ENCODE measurements at regions not wholly inside any gene's neighbourhood (a gene's known extent, or its start where the extent isn't known, plus 50 kb on each side); places are given as distances from the start of the nearest gene placed in this dataset.
A peak's percentile ranks its signal among the peaks of the same experiment; 100 is the strongest.

GRCh38 chr20:61125076-61125475 lies 127.0 kb upstream of the CDH4 start:
- Histone ChIP-seq H3K18ac (ENCODE audit: low read depth, low read length) (no peak overlapping the region), H2AFZ (replicated peaks; ENCODE audit: low read length, poor library complexity) (no peak overlapping the region), H2BK5ac (ENCODE audit: low read depth, low read length, poor library complexity, severe bottlenecking) (no peak overlapping the region), H4K20me1 (ENCODE audit: insufficient read depth, low read length) (no peaks in the 10 kb centered on the region), H3K79me1 (ENCODE audit: low read depth in 1 of 2, low read length in 2 of 2) (no peaks in the 10 kb centered on the region), H3K14ac (replicated peaks; ENCODE audit: low read depth, low read length) (no peak overlapping the region), H3K36me3 (ENCODE audit: control insufficient read depth, insufficient read depth, low read length) (no peaks in the 10 kb centered on the region), H4K91ac (ENCODE audit: insufficient read depth, low read depth, low read length) (no peak overlapping the region), H3K56ac (ENCODE audit: extremely low read depth, insufficient read depth, low read length) (no peak overlapping the region), H2BK15ac (ENCODE audit: low read depth, low read length) (no peak overlapping the region), H3K23ac (ENCODE audit: low read depth, low read length) (no peak overlapping the region), H3K4me1 (ENCODE audit: control insufficient read depth, insufficient read depth, low read length) (no peaks in the 10 kb centered on the region; the same call in 1 of the 2 replicates), H3K4me3 (ENCODE audit: insufficient read depth, low read depth, low read length) (no peak overlapping the region), H2AK5ac (ENCODE audit: low read depth, low read length) (peak overlapping the region; percentile 49; the same call in 1 of the 2 replicates), H2BK20ac (ENCODE audit: low read depth, low read length) (no peak overlapping the region), H2AK9ac (replicated peaks; ENCODE audit: low read depth, low read length, poor library complexity) (no peak overlapping the region), H3K27ac (ENCODE audit: insufficient read depth, low read length) (no peak overlapping the region), H2BK120ac (ENCODE audit: low read depth, low read length) (no peak overlapping the region), H3K4ac (ENCODE audit: low read depth, low read length) (no peak overlapping the region), H3K4me2 (ENCODE audit: low read depth, low read length) (no peak overlapping the region), H3K9me1 (ENCODE audit: insufficient read depth, low read length) (peaks cover 6% of the 10 kb centered on the region; the same call in 1 of the 2 replicates), H3K9ac (ENCODE audit: low read depth, low read length) (no peak overlapping the region), H4K8ac (ENCODE audit: low read depth in 2 of 2, low read length in 2 of 2) (no peak overlapping the region), H3K9me3 (ENCODE audit: control insufficient read depth, insufficient read depth, low read length) (no peaks in the 10 kb centered on the region), H4K5ac (ENCODE audit: low read depth, low read length) (no peak overlapping the region), H3K27me3 (ENCODE audit: control insufficient read depth, insufficient read depth, low read length) (no peaks in the 10 kb centered on the region)
- in situ Hi-C loops (cut with MboI; ENCODE audit: low sequenced_read_pairs) (no loop called here), dilution Hi-C loops (cut with HindIII; ENCODE audit: low sequenced_read_pairs, unreplicated experiment) (no loop called here), intact Hi-C loops (cut with micrococcal nuclease) (no loop called here)
- ATAC-seq (ENCODE audit: low read depth) (no peak), DNase-seq (no peak)
- ChIA-PET CTCF (interaction anchor here (0.6 kb wide), 1 partner anchor 46 kb away, joined by 3 read pairs; no protein-coding TSS in a partner anchor), POLR2A (ENCODE audit: unreplicated experiment) (interaction anchor here (0.6 kb wide), 1 partner anchor 313 kb away, joined by 5 read pairs; no protein-coding TSS in a partner anchor)
- WGBS, 2 experiments (ENCODE audit: extremely low coverage in 2 of 2, insufficient read length in 1 of 2) = no CpG with 5 or more reads among the region's 9 CpGs
- no TSS peak for BruUV-seq (replicated peaks)
- TF ChIP-seq ELK1 (IDR thresholded peaks at IDR 0.05; ENCODE audit: borderline replicate concordance, low read depth, low read length) = no peak
- TF ChIP-seq RCOR1 (IDR thresholded peaks at IDR 0.05; ENCODE audit: insufficient replicate concordance, low read length) = no peak
